GM12872 (cell line): ENCODE measurements at regions not wholly inside any gene's neighbourhood (a gene's known extent, or its start where the extent isn't known, plus 50 kb on each side); places are given as distances from the start of the nearest gene placed in this dataset.

Experiments
- TF ChIP-seq, protein P1 (sequence below): IDR thresholded peaks from 3 replicates; pipeline ENCODE4 v1.5.1; 2011; ENCODE audit warnings: low read depth, mild to moderate bottlenecking, low read length, moderate library complexity; ENCODE audit not compliant: insufficient read depth

DNA sequence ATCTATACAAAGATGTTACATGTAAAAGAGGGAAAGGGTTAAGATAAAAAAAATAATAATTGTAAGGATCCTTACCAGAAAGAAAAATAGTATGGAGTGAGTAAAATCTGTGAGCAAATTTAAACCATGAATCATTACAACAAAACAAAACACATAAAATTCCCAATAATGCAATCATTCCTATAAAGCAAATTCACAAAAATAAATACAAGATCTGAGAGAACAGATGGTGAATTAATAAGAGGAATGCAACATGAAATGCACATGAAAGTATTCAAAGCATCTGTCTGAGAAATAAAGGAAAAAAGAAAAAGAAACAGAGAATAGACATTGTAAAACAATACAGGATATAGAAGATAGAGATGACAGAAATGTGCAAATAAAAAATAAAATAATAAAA, 681.5 kb upstream of the KLHL1 start:
- TF ChIP-seq, protein P1, sequence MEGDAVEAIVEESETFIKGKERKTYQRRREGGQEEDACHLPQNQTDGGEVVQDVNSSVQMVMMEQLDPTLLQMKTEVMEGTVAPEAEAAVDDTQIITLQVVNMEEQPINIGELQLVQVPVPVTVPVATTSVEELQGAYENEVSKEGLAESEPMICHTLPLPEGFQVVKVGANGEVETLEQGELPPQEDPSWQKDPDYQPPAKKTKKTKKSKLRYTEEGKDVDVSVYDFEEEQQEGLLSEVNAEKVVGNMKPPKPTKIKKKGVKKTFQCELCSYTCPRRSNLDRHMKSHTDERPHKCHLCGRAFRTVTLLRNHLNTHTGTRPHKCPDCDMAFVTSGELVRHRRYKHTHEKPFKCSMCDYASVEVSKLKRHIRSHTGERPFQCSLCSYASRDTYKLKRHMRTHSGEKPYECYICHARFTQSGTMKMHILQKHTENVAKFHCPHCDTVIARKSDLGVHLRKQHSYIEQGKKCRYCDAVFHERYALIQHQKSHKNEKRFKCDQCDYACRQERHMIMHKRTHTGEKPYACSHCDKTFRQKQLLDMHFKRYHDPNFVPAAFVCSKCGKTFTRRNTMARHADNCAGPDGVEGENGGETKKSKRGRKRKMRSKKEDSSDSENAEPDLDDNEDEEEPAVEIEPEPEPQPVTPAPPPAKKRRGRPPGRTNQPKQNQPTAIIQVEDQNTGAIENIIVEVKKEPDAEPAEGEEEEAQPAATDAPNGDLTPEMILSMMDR: no peak

DNA sequence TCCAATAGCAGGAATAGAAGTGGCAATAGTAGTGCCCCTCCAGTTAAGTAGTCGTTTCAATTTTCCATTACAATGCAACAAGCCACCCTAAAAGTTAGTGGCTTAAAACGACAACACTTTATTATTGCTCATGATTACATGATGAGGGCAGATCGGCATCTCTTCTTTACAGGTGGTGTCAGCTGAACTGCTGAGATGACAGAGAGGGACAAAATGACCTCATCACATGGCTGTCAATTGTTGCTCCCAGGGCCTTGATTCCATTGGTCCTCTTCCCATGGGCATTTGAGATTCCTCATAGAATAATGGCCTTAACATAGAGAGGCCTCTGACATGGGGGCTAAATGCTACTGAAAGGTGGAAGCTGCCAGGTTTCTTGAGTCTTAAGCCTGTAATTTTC, 679.8 kb upstream of the KLHL1 start:
- TF ChIP-seq, protein P1: no peak

DNA sequence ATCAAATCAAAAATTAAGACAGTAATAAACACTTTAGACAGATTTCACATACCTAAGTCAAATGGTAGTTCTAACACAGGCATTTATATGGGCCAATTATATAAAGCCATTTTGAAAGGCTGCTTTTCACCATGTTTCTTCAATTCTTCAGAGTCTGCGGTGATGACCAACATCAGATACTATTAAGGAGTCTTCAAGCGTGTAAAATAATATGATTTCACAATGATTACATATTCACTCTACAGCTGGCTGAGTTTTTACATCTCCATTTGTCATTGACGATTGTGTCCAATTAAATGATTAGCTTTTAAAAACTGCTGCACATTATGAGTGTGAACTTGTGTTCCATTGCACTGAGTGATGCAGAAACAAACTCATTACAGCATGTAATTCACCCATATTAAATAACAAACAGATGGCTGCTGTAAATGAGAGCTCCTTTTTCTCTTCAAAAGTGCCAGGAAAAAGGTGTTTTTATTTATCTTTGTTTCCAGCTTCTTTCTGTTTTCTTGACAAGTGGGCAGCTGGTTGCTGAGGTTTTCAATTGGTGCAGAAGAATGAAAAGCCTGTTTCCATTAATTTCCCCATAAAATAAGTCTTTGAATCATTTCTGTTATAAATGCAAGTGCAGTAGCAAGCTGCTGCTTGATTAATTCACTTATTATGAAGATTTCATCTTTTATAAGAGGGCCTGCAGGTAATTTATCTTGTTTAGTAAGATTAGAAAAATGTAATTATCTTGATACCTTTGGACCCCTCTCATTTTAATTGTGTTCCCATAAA, 676.1 kb upstream of the KLHL1 start:
- TF ChIP-seq, protein P1: no peak

DNA sequence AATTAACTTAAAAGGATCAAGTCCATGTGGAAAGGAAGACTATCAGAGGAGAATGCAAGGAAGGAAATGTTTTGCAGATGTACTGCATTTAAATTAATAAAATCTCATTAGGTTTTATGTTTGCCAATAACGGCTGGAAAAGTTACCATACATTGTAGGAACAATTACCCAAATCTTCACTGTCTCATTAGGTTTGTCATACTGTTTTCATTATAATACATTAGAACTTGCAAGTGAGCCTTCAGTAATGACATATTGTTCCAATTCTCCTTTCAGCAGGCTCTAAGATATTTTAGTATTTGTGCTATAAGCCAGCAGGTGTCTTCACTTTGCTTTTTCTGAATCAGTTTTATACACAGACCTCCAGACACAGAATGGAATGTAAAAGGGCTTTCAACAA, 661.6 kb upstream of the KLHL1 start:
- TF ChIP-seq, protein P1: no peak

DNA sequence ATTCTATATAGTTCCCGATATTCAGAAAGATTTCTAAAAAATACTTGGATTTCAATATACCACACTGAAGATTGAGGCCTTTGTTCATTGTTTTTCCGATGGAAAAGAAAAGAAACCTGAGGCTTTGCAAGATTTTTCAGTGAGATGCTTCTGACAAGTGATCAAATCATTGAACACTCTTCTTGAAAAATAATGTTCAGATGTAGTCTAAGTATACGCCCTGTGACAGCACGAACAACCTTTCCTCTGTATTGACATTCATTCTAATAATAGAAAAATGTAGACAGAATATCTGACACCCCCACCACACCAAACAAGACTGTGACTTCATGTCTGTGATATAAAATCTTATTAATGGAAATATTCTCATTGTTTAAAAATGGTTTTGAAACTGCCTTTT, 650.7 kb upstream of the KLHL1 start:
- TF ChIP-seq, protein P1: no peak

DNA sequence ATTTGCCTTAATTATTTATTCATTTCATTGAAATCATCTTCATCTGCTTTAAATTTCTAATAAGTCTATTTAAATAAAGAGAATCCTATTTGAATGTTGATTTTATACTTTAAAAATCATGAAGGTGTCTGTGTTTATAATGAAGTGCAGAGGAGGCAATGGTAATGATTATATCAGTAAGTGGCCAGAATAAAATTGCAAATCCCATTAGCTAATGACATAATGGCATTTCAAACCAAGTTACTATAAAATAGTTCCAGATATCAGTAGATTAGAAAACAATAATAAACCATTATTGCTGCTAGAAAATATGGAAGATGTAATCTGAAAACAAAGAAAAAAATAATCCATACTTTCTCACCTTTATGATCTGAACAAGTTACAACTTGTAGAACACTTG, 647.8 kb upstream of the KLHL1 start:
- TF ChIP-seq, protein P1: no peak

DNA sequence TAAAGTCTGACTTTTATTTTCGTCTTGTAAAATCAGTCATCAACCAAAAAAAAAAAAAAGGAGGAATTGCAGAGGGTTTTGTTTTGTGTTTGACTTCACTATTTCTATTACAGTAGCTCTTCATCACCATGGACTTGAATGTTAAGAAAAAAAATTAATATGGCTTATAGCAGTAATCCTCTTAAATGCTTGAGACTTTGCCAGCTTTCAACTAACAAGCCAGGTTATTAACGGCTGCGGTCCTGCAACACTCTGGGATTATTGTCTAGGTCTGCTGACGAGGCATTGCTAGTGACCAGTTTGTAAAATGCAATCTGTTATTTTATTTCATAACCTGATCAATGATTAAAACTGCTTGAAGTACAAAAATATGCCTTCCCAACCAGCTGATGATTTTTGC, 647.2 kb upstream of the KLHL1 start:
- TF ChIP-seq, protein P1: no peak
